ENCODE measurements at regions not wholly inside any gene's neighbourhood (a gene's known extent, or its start where the extent isn't known, plus 50 kb on each side); places are given as distances from the start of the nearest gene placed in this dataset.

DNA sequence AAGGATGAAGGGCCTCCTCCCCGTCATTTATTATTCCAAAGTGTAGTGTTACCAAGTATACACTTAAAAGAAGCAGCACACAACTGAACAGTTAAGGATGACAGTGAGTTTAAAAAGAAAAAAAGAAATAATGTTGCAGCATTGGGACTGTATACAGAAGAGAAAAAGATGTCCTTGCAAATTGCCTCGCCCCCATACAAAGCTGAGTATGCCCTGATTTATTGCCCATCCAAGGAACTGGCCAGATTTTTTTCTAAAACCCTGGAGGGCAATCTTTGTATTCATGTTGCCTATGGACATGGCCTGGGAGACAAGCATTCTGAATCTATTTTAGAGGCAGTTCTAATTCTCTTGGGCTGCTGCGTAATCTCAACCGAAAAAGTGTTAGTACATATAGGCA lies 182.7 kb upstream of the NR4A3 start:
- no peak overlapping the region for H2BK12ac ChIP-seq (ENCODE audit: insufficient read length, low read depth, low read length)
- no peak overlapping the region for H3T11ph ChIP-seq (ENCODE audit: low read length)
- H3K4ac ChIP-seq (ENCODE audit: low read depth, low read length), result no peak overlapping the region
- H2BK120ac ChIP-seq (ENCODE audit: low read depth, low read length, poor library complexity, severe bottlenecking), result no peak overlapping the region
- H4K91ac ChIP-seq (ENCODE audit: insufficient read length, low read depth, low read length), result no peak overlapping the region
- H3K14ac ChIP-seq (ENCODE audit: insufficient read depth, low read length), result no peak overlapping the region
- H3K23me2 ChIP-seq (ENCODE audit: insufficient read length, low read depth, low read length, poor library complexity, severe bottlenecking), result no peaks in the 10 kb centered on the region
- H4K5ac ChIP-seq (ENCODE audit: insufficient read length, low read depth, low read length), result no peak overlapping the region
- no peak overlapping the region for H2AFZ ChIP-seq (ENCODE audit: low read length)
- no peak overlapping the region for H4K8ac ChIP-seq (replicated peaks; ENCODE audit: insufficient read length, low read depth, low read length)
- Mint-ChIP-seq H3K27ac (no peak overlapping the region), H3K4me3 (no peak overlapping the region), H3K4me1 (no peaks in the 10 kb centered on the region), H3K27me3 (ENCODE audit: low read depth) (no peaks in the 10 kb centered on the region), H3K9me3 (peaks cover 6 to 10% of the 10 kb centered on the region in 2 experiments), H3K36me3 (ENCODE audit: insufficient read depth in 1 of 3, low read depth in 3 of 3) (peaks cover 0 to 8% (median 6%) of the 10 kb centered on the region in 3 experiments; a peak in 5 of 7 replicates)
- H3K27ac ChIP-seq (ENCODE audit: insufficient read length, low read depth, low read length), result no peak overlapping the region
- H4K20me1 ChIP-seq (ENCODE audit: control insufficient read depth, insufficient read depth, insufficient read length), result no peaks in the 10 kb centered on the region
- H2BK5ac ChIP-seq (ENCODE audit: insufficient read length, low read length), result no peak overlapping the region
- no peak overlapping the region for H2AK5ac ChIP-seq (ENCODE audit: insufficient read length, low read length)
- no peaks in the 10 kb centered on the region for H3K9me3 ChIP-seq (ENCODE audit: control insufficient read depth, low read depth, low read length)
- no peak overlapping the region for H3K56ac ChIP-seq (ENCODE audit: insufficient read length, low read depth, low read length)
- no peaks in the 10 kb centered on the region for H3K79me1 ChIP-seq (ENCODE audit: insufficient read depth, low read depth, low read length, poor library complexity, severe bottlenecking)
- H3K27me3 ChIP-seq (ENCODE audit: insufficient read depth, low read length), result no peaks in the 10 kb centered on the region
- H2BK15ac ChIP-seq (ENCODE audit: low read depth, low read length), result no peak overlapping the region
- H3K23ac ChIP-seq (ENCODE audit: insufficient read length, low read depth, low read length), result no peak overlapping the region
- TF ChIP-seq, protein P1, sequence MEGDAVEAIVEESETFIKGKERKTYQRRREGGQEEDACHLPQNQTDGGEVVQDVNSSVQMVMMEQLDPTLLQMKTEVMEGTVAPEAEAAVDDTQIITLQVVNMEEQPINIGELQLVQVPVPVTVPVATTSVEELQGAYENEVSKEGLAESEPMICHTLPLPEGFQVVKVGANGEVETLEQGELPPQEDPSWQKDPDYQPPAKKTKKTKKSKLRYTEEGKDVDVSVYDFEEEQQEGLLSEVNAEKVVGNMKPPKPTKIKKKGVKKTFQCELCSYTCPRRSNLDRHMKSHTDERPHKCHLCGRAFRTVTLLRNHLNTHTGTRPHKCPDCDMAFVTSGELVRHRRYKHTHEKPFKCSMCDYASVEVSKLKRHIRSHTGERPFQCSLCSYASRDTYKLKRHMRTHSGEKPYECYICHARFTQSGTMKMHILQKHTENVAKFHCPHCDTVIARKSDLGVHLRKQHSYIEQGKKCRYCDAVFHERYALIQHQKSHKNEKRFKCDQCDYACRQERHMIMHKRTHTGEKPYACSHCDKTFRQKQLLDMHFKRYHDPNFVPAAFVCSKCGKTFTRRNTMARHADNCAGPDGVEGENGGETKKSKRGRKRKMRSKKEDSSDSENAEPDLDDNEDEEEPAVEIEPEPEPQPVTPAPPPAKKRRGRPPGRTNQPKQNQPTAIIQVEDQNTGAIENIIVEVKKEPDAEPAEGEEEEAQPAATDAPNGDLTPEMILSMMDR (conservative IDR thresholded peaks at IDR 0.05), result no peak
- DNase-seq, result no peak
- WGBS (ENCODE audit: extremely low coverage, insufficient read length, low lambda C conversion rate), result no CpG with 5 or more reads among the region's 4 CpGs
- no peak overlapping the region for H3K9ac ChIP-seq (ENCODE audit: extremely low read depth, insufficient read length, low read length)
- no peak overlapping the region for H2BK20ac ChIP-seq (ENCODE audit: low read depth, low read length, poor library complexity, severe bottlenecking)
- H3K79me2 ChIP-seq (ENCODE audit: insufficient read depth, low read length), result no peaks in the 10 kb centered on the region
- no peak overlapping the region for H3K18ac ChIP-seq (ENCODE audit: insufficient read length, low read depth, low read length)
- H3K4me1 ChIP-seq (ENCODE audit: insufficient read depth, low read length), result no peaks in the 10 kb centered on the region
- no peak overlapping the region for H3K4me2 ChIP-seq (ENCODE audit: insufficient read depth, insufficient read length, low read length)
